Activated naive CD8-positive, alpha-beta T cell treated with anti-CD3 and anti-CD28 coated beads for 36 hours (primary cell): ENCODE measurements at regions not wholly inside any gene's neighbourhood (a gene's known extent, or its start where the extent isn't known, plus 50 kb on each side); places are given as distances from the start of the nearest gene placed in this dataset.
A peak's percentile ranks its signal among the peaks of the same experiment; 100 is the strongest.

ENCODE experiments used
- DNase-seq: peaks from one replicate; pipeline ENCODE4 v3.0.0; 2021
- H3K27ac Mint-ChIP-seq: one replicate; pipeline ENCODE4 v1.8.0; 2022; ENCODE audit warnings: mild to moderate bottlenecking, moderate library complexity, mixed read lengths
- H3K27me3 Mint-ChIP-seq: one replicate; pipeline ENCODE4 v1.8.0; 2022; ENCODE audit warnings: mild to moderate bottlenecking, mixed read lengths
- H3K36me3 Mint-ChIP-seq: one replicate; pipeline ENCODE4 v1.8.0; 2021; ENCODE audit warnings: mild to moderate bottlenecking, mixed read lengths
- H3K4me1 Mint-ChIP-seq: one replicate; pipeline ENCODE4 v1.8.0; 2021; ENCODE audit warnings: mixed read lengths
- H3K4me3 Mint-ChIP-seq: one replicate; pipeline ENCODE4 v1.8.0; 2022; ENCODE audit warnings: mild to moderate bottlenecking, moderate library complexity, mixed read lengths
- H3K9me3 Mint-ChIP-seq: one replicate; pipeline ENCODE4 v1.8.0; 2022; ENCODE audit warnings: mixed read lengths

DNA sequence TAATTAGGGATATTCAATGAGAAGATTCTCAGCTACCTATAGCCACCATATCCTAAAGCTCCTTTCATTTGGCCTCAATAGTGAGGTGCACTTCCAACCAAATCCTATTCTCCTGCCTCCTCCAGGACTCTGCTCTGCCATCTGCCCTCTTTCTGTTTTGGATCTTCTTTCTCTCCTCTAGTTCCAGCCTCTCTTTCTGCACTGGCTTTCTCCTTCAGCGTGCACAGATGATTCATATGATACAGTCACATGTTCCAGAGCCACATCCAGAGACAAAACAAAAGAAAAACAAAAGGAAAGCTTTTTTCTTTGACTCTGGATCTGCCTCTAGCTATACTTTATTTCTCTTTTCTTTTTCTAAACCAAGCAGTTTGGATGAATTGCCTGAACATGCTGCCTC is 531.9 kb upstream of the MAN1A1 start:
- Mint-ChIP-seq H3K9me3 (no peaks in the 10 kb centered on the region), H3K36me3 (no peaks in the 10 kb centered on the region), H3K4me1 (no peaks in the 10 kb centered on the region), H3K27me3 (no peaks in the 10 kb centered on the region), H3K27ac (no peak overlapping the region), H3K4me3 (no peak overlapping the region)
- no peak for DNase-seq

DNA sequence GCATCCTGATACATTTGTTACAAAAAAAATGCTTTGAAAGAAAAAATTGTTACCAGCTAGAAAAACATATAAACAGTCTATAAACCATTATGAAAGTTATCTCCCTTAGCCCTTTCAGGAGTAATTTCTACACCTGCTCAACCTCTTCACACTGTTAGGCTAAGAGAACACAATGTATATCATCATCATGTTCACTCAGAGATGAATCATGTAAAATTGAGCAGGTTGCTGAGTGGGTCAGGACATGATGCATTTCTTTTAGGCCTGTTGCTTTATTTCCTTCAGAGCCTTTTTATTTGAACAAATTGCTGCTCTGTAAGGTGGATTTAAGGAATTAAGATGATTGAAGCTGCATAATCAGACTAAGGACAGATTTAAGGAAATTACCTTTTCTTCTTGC is 531.3 kb upstream of the MAN1A1 start:
- Mint-ChIP-seq H3K27me3 (no peaks in the 10 kb centered on the region), H3K9me3 (no peaks in the 10 kb centered on the region)
- no peak for DNase-seq

DNA sequence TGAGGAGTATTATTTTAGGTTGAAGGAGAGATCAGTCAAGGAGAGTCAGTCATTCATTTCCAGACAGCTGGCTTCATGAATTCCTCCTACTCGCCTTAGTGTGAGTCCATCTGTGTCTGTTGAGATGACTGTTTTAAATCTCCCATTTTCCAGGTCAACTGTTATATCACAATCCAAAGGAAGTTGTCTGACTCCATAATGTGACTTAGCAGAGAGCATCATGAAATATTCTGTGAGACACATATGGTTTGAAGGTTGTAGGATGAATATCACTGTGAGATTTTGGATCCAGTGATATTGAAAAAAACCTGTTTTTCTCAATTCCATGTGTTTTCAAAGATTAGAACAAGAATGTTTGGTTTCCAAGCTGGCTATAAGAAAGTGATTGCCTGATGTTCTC is 530.2 kb upstream of the MAN1A1 start:
- H3K27me3 Mint-ChIP-seq, result no peaks in the 10 kb centered on the region

More for the DNA sequence above, 531.3 kb upstream of the MAN1A1 start:
- Mint-ChIP-seq H3K4me1 (no peaks in the 10 kb centered on the region), H3K4me3 (no peak overlapping the region), H3K27ac (no peak overlapping the region), H3K36me3 (no peaks in the 10 kb centered on the region)

DNA sequence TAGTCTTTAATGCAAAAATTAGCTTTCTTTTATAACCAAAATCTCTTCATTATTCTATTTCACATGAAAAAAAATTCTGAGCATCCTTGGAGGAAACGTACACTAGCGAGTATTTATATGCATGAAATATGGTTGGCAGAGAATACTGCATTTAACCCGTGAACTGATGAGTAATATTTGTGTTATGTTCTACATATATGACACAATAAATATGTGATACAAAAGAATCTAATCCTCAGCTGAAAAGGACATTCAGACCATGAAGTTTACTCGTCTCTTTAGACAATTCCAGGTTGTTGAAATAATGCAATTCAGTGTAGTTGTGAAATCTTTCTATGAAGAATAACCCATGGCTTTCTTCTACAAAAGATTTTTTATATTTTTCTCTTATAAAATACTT is 524.8 kb upstream of the MAN1A1 start:
- no peaks in the 10 kb centered on the region for H3K4me1 Mint-ChIP-seq
- no peak for DNase-seq
- H3K9me3 Mint-ChIP-seq, result no peaks in the 10 kb centered on the region

More for the DNA sequence above, 530.2 kb upstream of the MAN1A1 start:
- Mint-ChIP-seq H3K4me3 (no peak overlapping the region), H3K27ac (no peak overlapping the region), H3K4me1 (no peaks in the 10 kb centered on the region), H3K36me3 (no peaks in the 10 kb centered on the region), H3K9me3 (no peaks in the 10 kb centered on the region)
- DNase-seq, result no peak

DNA sequence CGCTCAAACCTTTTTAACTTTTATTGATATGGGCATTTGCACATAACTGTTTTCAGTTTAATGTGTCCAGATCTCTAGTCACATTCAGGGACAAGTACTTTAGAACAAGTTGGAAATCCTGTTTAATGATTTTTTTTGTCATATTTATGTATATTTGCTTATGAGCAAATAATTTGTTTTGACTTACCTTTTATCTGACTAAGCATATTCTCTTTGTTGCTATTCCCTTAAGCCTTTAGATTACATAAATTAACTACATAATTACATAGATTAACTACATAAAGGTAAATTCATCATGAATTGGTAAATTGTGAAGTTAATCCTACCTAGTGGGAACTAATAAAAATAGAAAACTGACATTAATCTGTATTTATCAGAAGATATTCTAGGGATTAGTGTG is 523.5 kb upstream of the MAN1A1 start:
- DNase-seq, result no peak
- Mint-ChIP-seq H3K36me3 (no peaks in the 10 kb centered on the region), H3K4me3 (no peak overlapping the region), H3K9me3 (no peaks in the 10 kb centered on the region), H3K27ac (no peak overlapping the region), H3K4me1 (no peaks in the 10 kb centered on the region), H3K27me3 (peaks cover 3% of the 10 kb centered on the region)

More for the DNA sequence above, 524.8 kb upstream of the MAN1A1 start:
- Mint-ChIP-seq H3K27me3 (no peaks in the 10 kb centered on the region), H3K27ac (no peak overlapping the region), H3K36me3 (no peaks in the 10 kb centered on the region), H3K4me3 (no peak overlapping the region)

DNA sequence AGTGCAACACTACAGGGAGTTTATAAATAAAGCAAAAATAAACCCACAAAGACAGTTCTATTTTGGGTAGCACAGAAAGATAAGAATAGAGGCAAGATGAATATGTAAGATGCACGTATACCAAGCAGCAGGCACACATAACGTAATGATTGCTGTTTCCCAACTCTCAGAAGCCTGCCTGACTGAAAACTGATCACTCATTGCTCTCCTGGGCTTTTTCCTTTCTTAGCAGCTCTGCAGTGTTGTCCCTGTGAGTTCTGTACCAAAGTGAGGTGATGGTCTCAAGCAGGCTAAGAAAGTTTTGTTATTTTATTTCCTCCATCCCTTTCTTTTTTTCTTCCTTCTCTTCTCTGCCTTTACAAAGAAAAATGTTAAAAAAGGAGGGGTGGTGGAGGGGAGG is 522.0 kb upstream of the MAN1A1 start:
- no peak overlapping the region for H3K4me3 Mint-ChIP-seq
- H3K36me3 Mint-ChIP-seq, result no peaks in the 10 kb centered on the region
- no peak for DNase-seq
- no peak overlapping the region for H3K27ac Mint-ChIP-seq
- H3K9me3 Mint-ChIP-seq, result peaks cover 1% of the 10 kb centered on the region
- H3K27me3 Mint-ChIP-seq, result peaks cover 3% of the 10 kb centered on the region
- H3K4me1 Mint-ChIP-seq, result no peaks in the 10 kb centered on the region

DNA sequence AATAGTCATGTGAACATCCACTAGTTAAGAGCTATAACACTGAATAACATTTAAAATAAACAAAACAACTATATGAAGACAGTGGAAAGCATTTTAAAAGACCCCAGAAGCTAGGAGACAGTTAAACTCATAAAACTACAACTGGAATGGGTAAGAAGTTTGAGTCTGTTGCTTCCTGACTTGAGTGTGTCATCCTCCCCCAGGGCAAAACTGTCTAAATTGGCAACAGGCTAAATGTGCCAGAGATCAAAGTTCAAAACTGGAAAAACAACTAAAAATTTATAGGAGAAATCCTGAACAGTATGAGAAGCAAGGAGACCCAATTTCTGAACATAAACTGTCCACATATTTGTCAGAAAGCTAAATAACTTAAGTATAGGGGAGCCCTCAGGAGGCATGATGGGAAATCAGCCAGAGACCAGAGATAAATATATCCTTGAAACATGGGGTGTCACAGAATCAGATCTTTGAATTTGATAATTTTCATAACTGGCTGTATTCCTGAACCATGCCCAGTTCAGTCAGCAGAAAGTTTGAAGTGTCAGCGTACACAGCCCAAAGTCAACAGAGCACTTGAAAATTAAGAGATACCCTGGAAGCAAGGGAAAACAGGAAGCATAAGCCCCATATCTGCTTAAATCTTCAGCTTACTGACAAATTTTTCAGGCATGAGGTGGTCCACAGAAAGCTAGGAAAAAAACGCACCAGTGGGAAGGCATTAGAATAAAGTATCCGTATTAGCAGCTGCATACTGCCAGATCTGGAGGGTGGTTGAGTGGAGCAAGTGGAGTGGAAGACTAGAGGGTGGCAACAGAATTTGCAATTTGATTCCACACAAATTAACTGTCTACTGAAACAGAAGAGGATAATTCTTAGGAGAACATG is 516.1 kb upstream of the MAN1A1 start:
- no peak for DNase-seq
- Mint-ChIP-seq H3K27me3 (peaks cover 22% of the 10 kb centered on the region), H3K4me3 (no peak overlapping the region), H3K9me3 (peaks cover 10% of the 10 kb centered on the region), H3K36me3 (no peaks in the 10 kb centered on the region), H3K4me1 (no peaks in the 10 kb centered on the region), H3K27ac (no peak overlapping the region)

DNA sequence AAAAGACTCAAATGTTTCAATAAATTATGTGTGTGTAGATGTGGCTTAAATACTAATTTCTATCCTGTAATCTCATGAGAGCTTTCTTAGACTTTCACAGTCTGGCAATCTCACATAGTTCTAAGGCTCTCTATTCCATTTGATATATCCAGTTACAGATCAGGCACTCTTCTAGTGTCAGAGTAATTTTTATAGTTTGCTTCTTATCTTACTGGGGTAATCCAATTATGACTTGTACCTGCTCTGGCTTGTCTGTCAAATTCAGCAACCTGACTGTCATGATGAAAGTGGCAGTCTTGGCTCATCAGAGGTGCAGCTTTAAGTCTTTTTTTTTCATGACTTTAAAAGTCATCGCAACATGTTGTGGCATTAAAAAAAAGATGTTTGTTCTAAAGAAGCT is 513.2 kb upstream of the MAN1A1 start:
- peaks cover 10% of the 10 kb centered on the region for H3K9me3 Mint-ChIP-seq

DNA sequence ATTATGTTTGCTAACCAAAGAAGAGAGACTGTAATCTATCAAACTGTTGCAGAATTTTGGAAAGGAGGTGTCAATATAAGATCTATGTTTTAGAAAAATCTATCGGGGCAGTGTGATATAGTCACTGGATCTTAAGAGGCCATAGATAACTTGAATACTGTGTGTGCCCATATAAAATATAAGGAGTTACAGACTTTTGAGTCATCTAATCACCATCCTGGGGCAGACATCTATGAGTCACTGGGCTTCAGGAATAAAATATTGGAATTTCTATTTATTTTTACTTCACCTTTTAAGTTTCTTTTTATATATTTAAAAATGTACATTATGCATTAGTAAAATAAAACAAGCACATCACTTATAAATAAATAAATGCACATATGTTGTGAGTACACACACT is 509.3 kb upstream of the MAN1A1 start:
- Mint-ChIP-seq H3K27ac (no peak overlapping the region), H3K9me3 (no peaks in the 10 kb centered on the region), H3K36me3 (no peaks in the 10 kb centered on the region), H3K4me3 (no peak overlapping the region), H3K27me3 (peaks cover 6% of the 10 kb centered on the region), H3K4me1 (peaks cover 13% of the 10 kb centered on the region)
- no peak for DNase-seq

More for the DNA sequence above, 513.2 kb upstream of the MAN1A1 start:
- Mint-ChIP-seq H3K4me3 (no peak overlapping the region), H3K27me3 (peaks cover 18% of the 10 kb centered on the region), H3K4me1 (no peaks in the 10 kb centered on the region), H3K36me3 (no peaks in the 10 kb centered on the region), H3K27ac (no peak overlapping the region)
- no peak for DNase-seq

DNA sequence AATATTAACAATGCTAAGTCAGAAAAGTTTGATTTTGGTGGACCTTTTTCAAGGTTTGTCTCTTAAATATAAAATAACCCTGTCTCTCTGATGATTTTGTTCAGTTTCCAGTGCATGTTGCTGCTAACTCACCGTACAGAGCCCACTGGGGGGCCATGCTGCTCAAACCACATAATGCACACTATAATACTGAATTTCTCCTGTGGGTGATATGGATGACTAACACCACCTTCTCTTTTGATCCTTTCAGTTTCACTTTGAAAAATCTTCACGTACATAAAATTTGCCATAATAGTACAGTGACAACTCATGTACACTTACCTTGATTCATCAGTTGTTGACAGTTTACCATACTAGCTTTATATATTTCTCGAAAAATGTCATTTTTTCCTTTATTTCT is 506.6 kb upstream of the MAN1A1 start:
- Mint-ChIP-seq H3K27me3 (no peaks in the 10 kb centered on the region), H3K4me3 (peak overlapping the region; percentile 57), H3K27ac (peak overlapping the region; percentile 59), H3K4me1 (peaks cover 13% of the 10 kb centered on the region), H3K9me3 (no peaks in the 10 kb centered on the region), H3K36me3 (no peaks in the 10 kb centered on the region)
- peak; percentile 46 for DNase-seq

DNA sequence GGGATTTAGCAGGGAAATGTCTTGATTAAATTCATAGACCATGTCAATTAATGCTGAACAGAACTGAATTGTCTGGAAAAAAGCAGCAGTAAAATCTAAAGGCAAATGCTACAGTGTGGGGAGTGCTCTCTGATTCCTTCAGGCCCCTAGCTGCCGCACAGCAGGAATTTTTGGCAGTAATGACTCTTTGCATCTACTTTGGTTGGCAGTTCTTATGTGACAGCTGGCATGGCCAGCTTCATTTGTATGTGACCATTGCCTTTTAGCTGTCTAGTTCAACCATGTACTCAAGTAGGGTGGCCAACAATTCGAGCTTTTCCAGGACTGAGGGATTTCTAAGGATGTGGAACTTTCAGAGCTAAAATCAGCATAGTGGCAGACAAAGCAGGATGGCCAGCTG is 499.1 kb upstream of the MAN1A1 start:
- Mint-ChIP-seq H3K9me3 (no peaks in the 10 kb centered on the region), H3K4me1 (no peaks in the 10 kb centered on the region), H3K36me3 (no peaks in the 10 kb centered on the region), H3K27ac (no peak overlapping the region), H3K4me3 (no peak overlapping the region), H3K27me3 (no peaks in the 10 kb centered on the region)
- DNase-seq, result no peak

DNA sequence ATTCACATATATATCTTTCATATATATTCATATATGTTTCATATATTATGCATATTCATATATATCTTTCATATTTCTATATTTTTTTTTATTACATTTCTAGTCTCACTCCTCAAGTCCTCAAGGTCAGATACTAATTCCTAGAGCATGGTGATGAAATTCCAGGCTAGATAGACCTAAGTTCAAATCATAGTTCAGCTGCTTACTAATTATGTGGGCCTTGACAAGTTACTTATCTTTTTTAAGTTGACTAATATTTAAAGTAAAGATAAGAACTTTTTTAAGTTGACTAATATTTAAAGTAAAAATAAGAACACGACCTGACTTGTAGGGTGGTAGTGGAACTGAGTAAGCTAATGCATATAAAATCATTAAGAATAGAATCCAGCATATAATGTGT is 495.6 kb upstream of the MAN1A1 start:
- Mint-ChIP-seq H3K27ac (no peak overlapping the region), H3K9me3 (peaks cover 5% of the 10 kb centered on the region), H3K4me1 (no peaks in the 10 kb centered on the region), H3K36me3 (no peaks in the 10 kb centered on the region), H3K27me3 (no peaks in the 10 kb centered on the region), H3K4me3 (no peak overlapping the region)
- DNase-seq, result no peak

DNA sequence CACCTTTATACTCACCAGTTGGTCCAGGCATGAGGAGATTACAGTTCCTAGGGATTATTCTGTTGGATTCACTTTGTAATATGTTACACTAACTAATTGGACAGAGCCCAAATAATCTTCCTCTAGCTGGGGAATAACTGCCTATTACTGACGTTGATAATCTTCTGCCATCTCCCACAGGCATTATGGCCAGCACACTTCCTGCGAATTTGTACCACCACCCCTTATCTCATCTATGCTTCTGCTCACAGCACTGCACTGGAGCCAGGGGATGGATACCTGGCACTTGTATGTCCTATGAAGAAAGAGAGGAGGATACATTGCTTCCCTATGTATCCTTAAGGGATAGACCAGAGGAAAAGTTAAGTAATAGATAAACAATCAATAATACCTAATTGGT is 494.8 kb upstream of the MAN1A1 start:
- Mint-ChIP-seq H3K27me3 (no peaks in the 10 kb centered on the region), H3K9me3 (peaks cover 6% of the 10 kb centered on the region), H3K27ac (no peak overlapping the region), H3K36me3 (no peaks in the 10 kb centered on the region), H3K4me3 (no peak overlapping the region), H3K4me1 (no peaks in the 10 kb centered on the region)
- DNase-seq, result no peak

DNA sequence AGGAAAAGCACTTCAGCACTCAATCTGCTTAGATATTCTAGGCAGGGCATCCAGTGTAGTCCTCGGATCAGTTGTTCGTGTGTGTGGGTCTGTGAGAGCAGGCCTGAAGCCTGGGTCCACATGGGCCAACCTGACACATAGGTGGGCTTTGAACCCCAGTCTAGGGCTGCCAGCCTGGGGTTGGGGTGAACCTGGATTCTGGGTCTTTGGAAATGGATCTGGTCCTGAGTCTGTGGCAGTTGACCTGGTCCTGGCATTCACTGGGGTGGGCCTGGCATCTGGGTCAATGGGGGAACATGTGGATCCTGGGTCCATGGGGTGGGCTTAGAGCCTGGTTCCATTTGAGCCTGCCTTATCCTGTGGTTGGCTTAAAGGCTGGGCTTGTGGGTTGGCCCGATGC is 492.6 kb upstream of the MAN1A1 start:
- no peak for DNase-seq
- Mint-ChIP-seq H3K4me3 (no peak overlapping the region), H3K9me3 (peaks cover 6% of the 10 kb centered on the region), H3K36me3 (no peaks in the 10 kb centered on the region), H3K4me1 (no peaks in the 10 kb centered on the region), H3K27ac (no peak overlapping the region), H3K27me3 (no peaks in the 10 kb centered on the region)

DNA sequence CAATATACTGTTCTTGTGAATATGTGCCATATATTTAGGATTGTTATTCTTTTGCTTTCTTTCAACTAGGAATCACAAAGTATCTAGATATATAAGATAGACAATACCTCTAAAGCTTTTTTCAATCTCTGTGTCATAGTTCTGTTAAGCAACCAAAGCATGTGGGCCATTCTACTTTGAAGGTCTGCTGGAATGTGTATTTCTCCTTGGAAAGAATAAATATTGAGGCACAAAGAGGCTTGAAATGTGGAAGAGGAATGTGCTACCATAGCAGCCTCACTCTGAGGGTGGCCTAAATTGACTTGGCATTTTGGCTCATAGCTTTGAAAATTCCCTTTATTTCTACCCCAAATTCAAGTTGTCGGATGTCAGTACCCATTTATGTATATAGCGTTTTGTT is 488.5 kb upstream of the MAN1A1 start:
- no peak for DNase-seq
- no peaks in the 10 kb centered on the region for H3K36me3 Mint-ChIP-seq
- no peak overlapping the region for H3K27ac Mint-ChIP-seq
- H3K4me3 Mint-ChIP-seq, result no peak overlapping the region
- H3K4me1 Mint-ChIP-seq, result no peaks in the 10 kb centered on the region
- H3K27me3 Mint-ChIP-seq, result no peaks in the 10 kb centered on the region
- H3K9me3 Mint-ChIP-seq, result peaks cover 6% of the 10 kb centered on the region

DNA sequence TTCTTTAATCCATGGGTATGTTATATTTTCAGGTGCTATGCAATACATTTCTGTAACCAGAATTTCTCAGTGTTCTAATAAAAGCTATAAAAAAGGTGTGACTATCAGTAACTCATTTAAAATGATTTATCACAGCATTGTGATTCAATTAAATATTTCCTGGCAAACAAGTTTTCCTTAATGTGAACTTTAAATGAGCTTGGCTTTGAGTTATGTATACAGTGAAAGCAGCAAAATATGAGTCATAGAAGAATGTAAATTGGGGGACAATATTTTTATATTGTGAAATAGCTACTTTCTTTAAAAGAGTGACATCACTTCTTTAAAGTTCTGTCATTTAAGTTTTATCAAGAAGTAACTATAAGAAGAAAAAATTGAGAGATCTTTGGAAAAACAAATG is 484.9 kb upstream of the MAN1A1 start:
- Mint-ChIP-seq H3K27ac (no peak overlapping the region), H3K4me1 (no peaks in the 10 kb centered on the region), H3K36me3 (no peaks in the 10 kb centered on the region), H3K9me3 (no peaks in the 10 kb centered on the region), H3K4me3 (no peak overlapping the region), H3K27me3 (no peaks in the 10 kb centered on the region)
- DNase-seq, result no peak
